HPDE6-E6E7 (cell line): ENCODE measurements at regions not wholly inside any gene's neighbourhood (a gene's known extent, or its start where the extent isn't known, plus 50 kb on each side); places are given as distances from the start of the nearest gene placed in this dataset.

Experiments
- DNase-seq: peaks from one replicate; pipeline ENCODE4 v3.0.0; 2011; ENCODE audit warnings: missing footprints; ENCODE audit errors: extremely low spot score

- no peak for DNase-seq
Measured at GRCh38 chr16:85326113-85326793, 214.0 kb upstream of the CIBAR2 start.

- no peak for DNase-seq
Measured at GRCh38 chr16:85326794-85327181, 214.5 kb upstream of the CIBAR2 start.

- DNase-seq, result no peak
Measured at GRCh38 chr16:85327731-85328675, 215.7 kb upstream of the CIBAR2 start.

GRCh38 chr16:85328676-85329058 lies 216.4 kb upstream of the CIBAR2 start:
- no peak for DNase-seq

GRCh38 chr16:85329059-85329812 lies 217.0 kb upstream of the CIBAR2 start:
- no peak for DNase-seq

- no peak for DNase-seq
Measured at GRCh38 chr16:85330006-85330693, 217.9 kb upstream of the CIBAR2 start.

- no peak for DNase-seq
Measured at GRCh38 chr16:85330694-85331188, 218.5 kb upstream of the CIBAR2 start.

- no peak for DNase-seq
Measured at GRCh38 chr16:85331688-85332087, 219.4 kb upstream of the CIBAR2 start.

- DNase-seq, result no peak
Measured at GRCh38 chr16:85332175-85332574, 219.9 kb upstream of the CIBAR2 start.

- DNase-seq, result no peak
Measured at GRCh38 chr16:85333337-85333736, 221.1 kb upstream of the CIBAR2 start.

GRCh38 chr16:85333744-85334640 lies 221.7 kb upstream of the CIBAR2 start:
- no peak for DNase-seq

GRCh38 chr16:85334718-85335583 lies 222.7 kb upstream of the CIBAR2 start:
- no peak for DNase-seq

- DNase-seq, result no peak
Measured at GRCh38 chr16:85335584-85336491, 223.6 kb upstream of the CIBAR2 start.

GRCh38 chr16:85337910-85338637 lies 225.8 kb upstream of the CIBAR2 start:
- DNase-seq, result no peak

- DNase-seq, result no peak
Measured at GRCh38 chr16:85338638-85338982, 226.3 kb upstream of the CIBAR2 start.

- no peak for DNase-seq
Measured at GRCh38 chr16:85338989-85339685, 226.9 kb upstream of the CIBAR2 start.

GRCh38 chr16:85341972-85342695 lies 229.9 kb upstream of the CIBAR2 start:
- no peak for DNase-seq
